ENCODE measurements at regions not wholly inside any gene's neighbourhood (a gene's known extent, or its start where the extent isn't known, plus 50 kb on each side); places are given as distances from the start of the nearest gene placed in this dataset.

- TF ChIP-seq CTCF (IDR thresholded peaks at IDR 0.05; ENCODE audit: low read depth, low read length, missing input control) (no peak), TAF1 (conservative IDR thresholded peaks at IDR 0.05) (no peak), REST (IDR thresholded peaks at IDR 0.05) (no peak), ZBTB33 (IDR thresholded peaks at IDR 0.05) (no peak), MAX (IDR thresholded peaks at IDR 0.05) (no peak), JUND (IDR thresholded peaks at IDR 0.05) (no peak), ATF3 (IDR thresholded peaks at IDR 0.05) (no peak), EGR1 (IDR thresholded peaks at IDR 0.05; ENCODE audit: low read depth in 2 of 2) (no peak), RAD21 (IDR thresholded peaks at IDR 0.05) (no peak), RXRA (IDR thresholded peaks at IDR 0.05) (no peak), YY1 (IDR thresholded peaks at IDR 0.05) (no peak), SP1 (IDR thresholded peaks at IDR 0.05) (no peak)
These were observed 265.2 kb upstream of the MSX2 start for GRCh38 chr5:174459071-174459702.
